CD4-positive, alpha-beta T cell (primary cell): ENCODE measurements at regions not wholly inside any gene's neighbourhood (a gene's known extent, or its start where the extent isn't known, plus 50 kb on each side); places are given as distances from the start of the nearest gene placed in this dataset.

Experiments
- ATAC-seq: fragments of 200-7000 bp; cut with Tn5 transposase; one replicate; pipeline ENCODE4 v1.10.0; 2022; ENCODE audit warnings: mild to moderate bottlenecking; ENCODE audit not compliant: poor library complexity
- CTCF ChIA-PET: fragments of 350-600 bp; sonication (Branson Sonifier 250); formaldehyde crosslinking; loops from one replicate; lab custom pipeline; 2021; ENCODE audit warnings: antibody characterized with exemption, inconsistent platforms; lab: Charles Lee
- POLR2A ChIA-PET: fragments of 350-600 bp; sonication (Branson Sonifier 250); formaldehyde crosslinking; loops from one replicate; lab custom pipeline; 2021; ENCODE audit warnings: antibody characterized with exemption, inconsistent platforms; lab: Charles Lee
- DNase-seq, 14 experiments: peaks; one replicate each; pipeline ENCODE4 v3.0.0-alpha.2; 2013 to 2020; ENCODE audit warnings: mixed read lengths in 2 of 14
- H3K27ac ChIP-seq, 2 donors: one replicate each; pipeline versions ENCODE4 v1.5.1 to v1.7.0; 2013; ENCODE audit warnings: low read length in 2 of 2, low read depth in 1 of 2, mild to moderate bottlenecking in 1 of 2
- H3K27me3 ChIP-seq, 2 experiments: 1 replicate in 1 of 2; 2 replicates in 1 of 2; pipeline versions ENCODE4 v1.6.1 to v1.7.0; 2013; ENCODE audit warnings: low read length in 2 of 2, control low read depth in 1 of 2, mild to moderate bottlenecking in 1 of 2, moderate library complexity in 1 of 2; ENCODE audit not compliant: insufficient read depth in 2 of 2, control insufficient read depth in 1 of 2
- H3K36me3 ChIP-seq: one replicate; pipeline ENCODE4 v1.6.1; 2013; ENCODE audit warnings: low read length, control low read depth; ENCODE audit not compliant: insufficient read depth
- H3K4me1 ChIP-seq: one replicate; pipeline ENCODE4 v1.6.1; 2013; ENCODE audit warnings: low read length, control low read depth; ENCODE audit not compliant: insufficient read depth
- H3K4me3 ChIP-seq: one replicate; pipeline ENCODE4 v1.5.1; 2013; ENCODE audit warnings: mild to moderate bottlenecking, low read length, moderate library complexity
- H3K9me3 ChIP-seq, 2 experiments: 1 replicate in 1 of 2; 2 replicates in 1 of 2; pipeline versions ENCODE4 v1.6.1 to v1.7.0; 2013; ENCODE audit warnings: low read length in 2 of 2, mild to moderate bottlenecking in 2 of 2, control low read depth in 1 of 2, moderate library complexity in 1 of 2; ENCODE audit not compliant: control insufficient read depth in 1 of 2, insufficient read depth in 1 of 2
- H3K27ac Mint-ChIP-seq: one replicate; pipeline ENCODE4 v1.8.0; 2020; ENCODE audit warnings: mixed read lengths
- H3K27me3 Mint-ChIP-seq: one replicate; pipeline ENCODE4 v1.8.0; 2021; ENCODE audit warnings: mixed read lengths
- H3K36me3 Mint-ChIP-seq: one replicate; pipeline ENCODE4 v1.8.0; 2021; ENCODE audit warnings: low read depth, mixed read lengths
- H3K4me1 Mint-ChIP-seq: one replicate; pipeline ENCODE4 v1.8.0; 2021; ENCODE audit warnings: low read depth, mixed read lengths
- H3K4me3 Mint-ChIP-seq: one replicate; pipeline ENCODE4 v1.8.0; 2020; ENCODE audit warnings: mild to moderate bottlenecking, mixed read lengths
- H3K9me3 Mint-ChIP-seq: one replicate; pipeline ENCODE4 v1.8.0; 2020; ENCODE audit warnings: mixed read lengths
- intact Hi-C, 2 experiments: fragments of 100-400 bp; cut with DNase I in 1 of 2; cut with micrococcal nuclease in 1 of 2; formaldehyde crosslinking; loops; one replicate each; pipeline versions ENCODE4 v1.15.1 to v1.9.0; 2023 to 2025; cut with DNase I, micrococcal nuclease
- TF ChIP-seq, protein P1 (sequence below): fragments of 200-600 bp; IDR thresholded peaks from one replicate; pipeline ENCODE4 v1.8.0; 2022; ENCODE audit warnings: antibody characterized with exemption, mild to moderate bottlenecking

DNA sequence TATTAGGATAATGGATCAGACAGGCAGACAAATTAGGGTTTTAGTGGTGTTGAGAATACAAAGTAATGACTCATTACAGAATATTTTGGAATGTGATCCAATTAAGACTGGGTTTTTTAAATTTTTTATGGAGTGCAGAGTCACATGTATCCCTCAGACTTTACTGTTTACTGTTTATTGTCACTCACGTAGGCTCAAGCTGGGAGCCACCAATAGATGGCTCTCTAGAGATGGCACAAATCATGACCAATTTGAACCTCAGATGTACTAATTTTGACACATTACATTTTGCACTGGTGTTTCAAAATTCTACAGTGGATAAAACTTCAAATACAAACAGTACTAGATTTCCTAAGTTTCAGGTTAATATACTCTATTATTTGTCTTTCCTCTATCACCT lies 53.6 kb upstream of the ANO3 start:
- DNase-seq: no peak
- H3K4me3 ChIP-seq: no peak overlapping the region
- ChIA-PET POLR2A (no interaction called here), CTCF (no interaction called here)
- Mint-ChIP-seq H3K36me3 (no peaks in the 10 kb centered on the region), H3K9me3 (no peaks in the 10 kb centered on the region), H3K27me3 (peaks cover 18% of the 10 kb centered on the region), H3K4me3 (no peak overlapping the region), H3K4me1 (no peaks in the 10 kb centered on the region), H3K27ac (no peak overlapping the region)
- TF ChIP-seq, protein P1, sequence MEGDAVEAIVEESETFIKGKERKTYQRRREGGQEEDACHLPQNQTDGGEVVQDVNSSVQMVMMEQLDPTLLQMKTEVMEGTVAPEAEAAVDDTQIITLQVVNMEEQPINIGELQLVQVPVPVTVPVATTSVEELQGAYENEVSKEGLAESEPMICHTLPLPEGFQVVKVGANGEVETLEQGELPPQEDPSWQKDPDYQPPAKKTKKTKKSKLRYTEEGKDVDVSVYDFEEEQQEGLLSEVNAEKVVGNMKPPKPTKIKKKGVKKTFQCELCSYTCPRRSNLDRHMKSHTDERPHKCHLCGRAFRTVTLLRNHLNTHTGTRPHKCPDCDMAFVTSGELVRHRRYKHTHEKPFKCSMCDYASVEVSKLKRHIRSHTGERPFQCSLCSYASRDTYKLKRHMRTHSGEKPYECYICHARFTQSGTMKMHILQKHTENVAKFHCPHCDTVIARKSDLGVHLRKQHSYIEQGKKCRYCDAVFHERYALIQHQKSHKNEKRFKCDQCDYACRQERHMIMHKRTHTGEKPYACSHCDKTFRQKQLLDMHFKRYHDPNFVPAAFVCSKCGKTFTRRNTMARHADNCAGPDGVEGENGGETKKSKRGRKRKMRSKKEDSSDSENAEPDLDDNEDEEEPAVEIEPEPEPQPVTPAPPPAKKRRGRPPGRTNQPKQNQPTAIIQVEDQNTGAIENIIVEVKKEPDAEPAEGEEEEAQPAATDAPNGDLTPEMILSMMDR: no peak
- H3K4me1 ChIP-seq: no peaks in the 10 kb centered on the region
- H3K27ac ChIP-seq: no peak overlapping the region
- H3K27me3 ChIP-seq: no peaks in the 10 kb centered on the region
- no peak for ATAC-seq
- intact Hi-C loops: no loop called here
- H3K9me3 ChIP-seq: no peaks in the 10 kb centered on the region
- no peaks in the 10 kb centered on the region for H3K36me3 ChIP-seq
